Loucy (cell line): ENCODE measurements at regions not wholly inside any gene's neighbourhood (a gene's known extent, or its start where the extent isn't known, plus 50 kb on each side); places are given as distances from the start of the nearest gene placed in this dataset.

Experiments
- H2AFZ ChIP-seq: fragments of 200-600 bp; sonication (generic); 2 replicates; pipeline ENCODE4 v1.6.0; 2016; ENCODE audit warnings: antibody characterized with exemption, mild to moderate bottlenecking, low read length, moderate library complexity
- H3F3A ChIP-seq: fragments of 200-600 bp; 2 replicates; pipeline ENCODE4 v1.6.0; 2016; ENCODE audit warnings: antibody characterized with exemption, low read depth, mild to moderate bottlenecking
- H3K27me3 ChIP-seq: fragments of 200-600 bp; sonication (generic); 2 replicates; pipeline ENCODE4 v1.6.1; 2014; ENCODE audit warnings: low read length, mild to moderate bottlenecking; ENCODE audit not compliant: insufficient read depth, poor library complexity, severe bottlenecking
- H3K36me3 ChIP-seq: fragments of 200-600 bp; sonication (generic); 2 replicates; pipeline ENCODE4 v1.6.1; 2016; ENCODE audit warnings: low read length; ENCODE audit not compliant: insufficient read depth
- H3K4me1 ChIP-seq: fragments of 200-600 bp; sonication (generic); 2 replicates; pipeline ENCODE4 v1.5.1; 2014; ENCODE audit warnings: low read length, mild to moderate bottlenecking; ENCODE audit not compliant: insufficient read depth, poor library complexity, severe bottlenecking
- H3K4me2 ChIP-seq: fragments of 200-600 bp; sonication (generic); 2 replicates; pipeline ENCODE4 v1.6.0; 2014; ENCODE audit warnings: antibody characterized with exemption, low read length, low read depth, mild to moderate bottlenecking; ENCODE audit not compliant: poor library complexity, severe bottlenecking
- H3K4me3 ChIP-seq: fragments of 200-600 bp; sonication (generic); 2 replicates; pipeline ENCODE4 v1.5.1; 2014; ENCODE audit warnings: low read length, mild to moderate bottlenecking, mixed read lengths; ENCODE audit not compliant: poor library complexity, severe bottlenecking
- H3K79me2 ChIP-seq: fragments of 200-600 bp; sonication (generic); 2 replicates; pipeline ENCODE4 v1.6.1; 2014; ENCODE audit warnings: low read length; ENCODE audit not compliant: insufficient read depth
- H3K9ac ChIP-seq: fragments of 200-600 bp; sonication (generic); 2 replicates; pipeline ENCODE4 v1.6.0; 2014; ENCODE audit warnings: mild to moderate bottlenecking, low read depth, low read length, moderate library complexity; ENCODE audit not compliant: poor library complexity, severe bottlenecking
- H3K9me2 ChIP-seq: fragments of 200-600 bp; sonication (generic); replicated peaks from 2 replicates; pipeline ENCODE4 v1.6.1; 2016; ENCODE audit warnings: low read depth, low read length, mixed read lengths
- H3K9me3 ChIP-seq: fragments of 200-600 bp; sonication (generic); 2 replicates; pipeline ENCODE4 v1.6.1; 2014; ENCODE audit warnings: mild to moderate bottlenecking, antibody characterized with exemption, low read length, low read depth; ENCODE audit not compliant: insufficient read depth
- H4K20me1 ChIP-seq: fragments of 200-600 bp; sonication (generic); 2 replicates; pipeline ENCODE4 v1.6.0; 2014; ENCODE audit warnings: antibody characterized with exemption, low read length, mild to moderate bottlenecking; ENCODE audit not compliant: insufficient read depth, poor library complexity, severe bottlenecking
- EZH2phosphoT487 ChIP-seq: fragments of 200-600 bp; IDR thresholded peaks from 2 replicates; pipeline ENCODE4 v1.6.1; 2018; ENCODE audit warnings: antibody characterized with exemption, mild to moderate bottlenecking, moderate library complexity, borderline replicate concordance
- TF ChIP-seq, protein P1 (sequence below): fragments of 200-600 bp; sonication (generic); conservative IDR thresholded peaks from 2 replicates; pipeline ENCODE4 v1.5.1; 2014; ENCODE audit warnings: mild to moderate bottlenecking, antibody characterized with exemption, low read length

GRCh38 chr3:3340965-3341895 lies 161.7 kb upstream of the CRBN start:
- peaks cover 14% of the 10 kb centered on the region for H3K4me1 ChIP-seq
- H3K9me2 ChIP-seq = no peaks in the 10 kb centered on the region
- H3K9me3 ChIP-seq = no peaks in the 10 kb centered on the region
- no peak overlapping the region for H3K4me2 ChIP-seq
- H3K27me3 ChIP-seq = no peaks in the 10 kb centered on the region
- TF ChIP-seq, protein P1, sequence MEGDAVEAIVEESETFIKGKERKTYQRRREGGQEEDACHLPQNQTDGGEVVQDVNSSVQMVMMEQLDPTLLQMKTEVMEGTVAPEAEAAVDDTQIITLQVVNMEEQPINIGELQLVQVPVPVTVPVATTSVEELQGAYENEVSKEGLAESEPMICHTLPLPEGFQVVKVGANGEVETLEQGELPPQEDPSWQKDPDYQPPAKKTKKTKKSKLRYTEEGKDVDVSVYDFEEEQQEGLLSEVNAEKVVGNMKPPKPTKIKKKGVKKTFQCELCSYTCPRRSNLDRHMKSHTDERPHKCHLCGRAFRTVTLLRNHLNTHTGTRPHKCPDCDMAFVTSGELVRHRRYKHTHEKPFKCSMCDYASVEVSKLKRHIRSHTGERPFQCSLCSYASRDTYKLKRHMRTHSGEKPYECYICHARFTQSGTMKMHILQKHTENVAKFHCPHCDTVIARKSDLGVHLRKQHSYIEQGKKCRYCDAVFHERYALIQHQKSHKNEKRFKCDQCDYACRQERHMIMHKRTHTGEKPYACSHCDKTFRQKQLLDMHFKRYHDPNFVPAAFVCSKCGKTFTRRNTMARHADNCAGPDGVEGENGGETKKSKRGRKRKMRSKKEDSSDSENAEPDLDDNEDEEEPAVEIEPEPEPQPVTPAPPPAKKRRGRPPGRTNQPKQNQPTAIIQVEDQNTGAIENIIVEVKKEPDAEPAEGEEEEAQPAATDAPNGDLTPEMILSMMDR = no peak
- TF ChIP-seq EZH2phosphoT487 = no peak
- H2AFZ ChIP-seq = no peak overlapping the region
- no peaks in the 10 kb centered on the region for H4K20me1 ChIP-seq
- H3F3A ChIP-seq = no peaks in the 10 kb centered on the region
- H3K79me2 ChIP-seq = no peaks in the 10 kb centered on the region
- no peak overlapping the region for H3K9ac ChIP-seq
- no peaks in the 10 kb centered on the region for H3K36me3 ChIP-seq
- no peak overlapping the region for H3K4me3 ChIP-seq

GRCh38 chr3:3340526-3340925 lies 161.0 kb upstream of the CRBN start:
- no peaks in the 10 kb centered on the region for H3K9me3 ChIP-seq
- no peaks in the 10 kb centered on the region for H3K27me3 ChIP-seq
- no peaks in the 10 kb centered on the region for H3F3A ChIP-seq
- no peaks in the 10 kb centered on the region for H3K9me2 ChIP-seq
- H3K4me3 ChIP-seq = no peak overlapping the region
- no peaks in the 10 kb centered on the region for H3K36me3 ChIP-seq
- H3K4me1 ChIP-seq = peaks cover 14% of the 10 kb centered on the region
- no peak overlapping the region for H2AFZ ChIP-seq
- no peak for TF ChIP-seq EZH2phosphoT487
- TF ChIP-seq, protein P1 = no peak
- H3K9ac ChIP-seq = no peak overlapping the region
- no peaks in the 10 kb centered on the region for H3K79me2 ChIP-seq
- H4K20me1 ChIP-seq = no peaks in the 10 kb centered on the region
- no peak overlapping the region for H3K4me2 ChIP-seq

DNA sequence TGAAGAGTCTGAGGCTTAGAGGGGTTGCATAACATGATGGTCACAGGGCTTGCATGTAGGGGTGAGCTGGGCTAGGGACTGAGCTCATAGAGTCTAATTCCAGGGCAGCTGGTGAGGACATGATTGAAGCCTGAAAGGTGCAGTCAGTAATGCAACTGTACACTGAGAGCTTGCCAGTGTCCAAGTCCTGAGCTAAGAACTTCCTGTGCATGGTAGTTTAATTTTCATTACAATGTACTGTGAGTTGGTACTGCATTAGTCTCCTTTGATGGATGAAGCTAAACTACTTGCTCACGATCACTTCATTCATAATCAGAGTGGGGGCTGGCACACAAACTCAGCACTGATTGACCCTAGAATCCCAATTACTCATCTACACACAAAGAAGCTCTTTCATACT lies 156.4 kb upstream of the CRBN start:
- H3K9me2 ChIP-seq = no peaks in the 10 kb centered on the region
- no peak for TF ChIP-seq EZH2phosphoT487
- TF ChIP-seq, protein P1 = no peak

More for the DNA sequence above, 156.4 kb upstream of the CRBN start:
- H3K36me3 ChIP-seq = no peaks in the 10 kb centered on the region
- no peak overlapping the region for H3K9ac ChIP-seq
- H3K4me3 ChIP-seq = no peak overlapping the region
- no peaks in the 10 kb centered on the region for H3K9me3 ChIP-seq
- no peak overlapping the region for H2AFZ ChIP-seq
- no peaks in the 10 kb centered on the region for H4K20me1 ChIP-seq
- H3K4me2 ChIP-seq = no peak overlapping the region
- no peaks in the 10 kb centered on the region for H3F3A ChIP-seq
- H3K79me2 ChIP-seq = no peaks in the 10 kb centered on the region
- H3K4me1 ChIP-seq = peaks cover 14% of the 10 kb centered on the region
- H3K27me3 ChIP-seq = no peaks in the 10 kb centered on the region
